Esophagus mucosa (tissue), 1 donor: ENCODE measurements at regions not wholly inside any gene's neighbourhood (a gene's known extent, or its start where the extent isn't known, plus 50 kb on each side); places are given as distances from the start of the nearest gene placed in this dataset.
"Not testable (repeated sequence)": the region's sequence is repeated elsewhere in the genome, so short reads cannot be mapped to it uniquely, and the experiment has no call there.

Experiments
- ATAC-seq: fragments of 200-7000 bp; cut with Tn5 transposase; one replicate; pipeline ENCODE4 v1.9.1; 2020
- donor health status: DM: yes; HTN: yes; CAD: no.

- peak; percentile 87 for ATAC-seq
These were observed 215.0 kb downstream of the IL15 start for GRCh38 chr4:141851246-141851891.

- peak; percentile 90 for ATAC-seq
These were observed 216.8 kb downstream of the IL15 start for GRCh38 chr4:141853091-141853764.

GRCh38 chr4:141858437-141858836, 222.1 kb downstream of the IL15 start:
- no peak for ATAC-seq

GRCh38 chr4:141860974-141861373, 224.6 kb downstream of the IL15 start:
- ATAC-seq = no peak

GRCh38 chr4:141870152-141870551, 233.8 kb downstream of the IL15 start:
- no peak for ATAC-seq

- no peak for ATAC-seq
These were observed 234.8 kb downstream of the IL15 start for GRCh38 chr4:141871086-141871770.

GRCh38 chr4:141882650-141883049, 246.3 kb downstream of the IL15 start:
- not testable (repeated sequence) for ATAC-seq

- ATAC-seq = no peak
These were observed 247.7 kb downstream of the IL15 start for GRCh38 chr4:141884070-141884469.

- ATAC-seq = no peak
These were observed 248.7 kb downstream of the IL15 start for GRCh38 chr4:141885112-141885511.

GRCh38 chr4:141890279-141890678, 253.9 kb downstream of the IL15 start:
- ATAC-seq = no peak

- no peak for ATAC-seq
These were observed 255.1 kb downstream of the IL15 start for GRCh38 chr4:141891260-141892120.

GRCh38 chr4:141896687-141897086, 260.3 kb downstream of the IL15 start:
- ATAC-seq = no peak

- ATAC-seq = no peak
These were observed 262.0 kb downstream of the IL15 start for GRCh38 chr4:141898346-141898745.

- ATAC-seq = no peak
These were observed 262.7 kb downstream of the IL15 start for GRCh38 chr4:141899103-141899502.

- ATAC-seq = no peak
These were observed 263.2 kb downstream of the IL15 start for GRCh38 chr4:141899541-141899940.

GRCh38 chr4:141900856-141901255, 264.5 kb downstream of the IL15 start:
- ATAC-seq = no peak

GRCh38 chr4:141905751-141906150, 269.4 kb downstream of the IL15 start:
- ATAC-seq = no peak

- no peak for ATAC-seq
These were observed 273.2 kb downstream of the IL15 start for GRCh38 chr4:141909541-141909940.

- no peak for ATAC-seq
These were observed 276.4 kb downstream of the IL15 start for GRCh38 chr4:141912831-141913230.

- ATAC-seq = no peak
These were observed 277.5 kb downstream of the IL15 start for GRCh38 chr4:141913928-141914327.

- no peak for ATAC-seq
These were observed 278.4 kb downstream of the IL15 start for GRCh38 chr4:141914746-141915145.

- no peak for ATAC-seq
These were observed 283.3 kb downstream of the IL15 start for GRCh38 chr4:141919649-141920048.

GRCh38 chr4:141921293-141921692, 284.9 kb downstream of the IL15 start:
- no peak for ATAC-seq
